Esophagus muscularis mucosa (tissue), 4 donors: ENCODE measurements at regions not wholly inside any gene's neighbourhood (a gene's known extent, or its start where the extent isn't known, plus 50 kb on each side); places are given as distances from the start of the nearest gene placed in this dataset.

Experiments
- EP300 ChIP-seq: sonication (generic); formaldehyde crosslinking; IDR thresholded peaks from one replicate; pipeline ENCODE4 v1.6.1; 2017; ENCODE audit warnings: antibody characterized with exemption
- POLR2A ChIP-seq: fragments of 450-650 bp; IDR thresholded peaks from one replicate; pipeline ENCODE4 v1.6.1; 2017; ENCODE audit warnings: antibody characterized with exemption, moderate library complexity, mild to moderate bottlenecking, low read depth
- POLR2AphosphoS5 ChIP-seq, 2 donors: sonication (generic); formaldehyde crosslinking; IDR thresholded peaks; one replicate each; pipeline ENCODE4 v1.6.1; 2017; ENCODE audit warnings: antibody characterized with exemption in 2 of 2
- TF ChIP-seq, protein P1 (sequence below), 3 experiments: fragments of 200-600 bp in 2 of 3; fragments of 450-650 bp in 1 of 3; sonication (generic) in 2 of 3; IDR thresholded peaks; one replicate each; pipeline ENCODE4 v1.5.1; 2017 to 2019; ENCODE audit warnings: antibody characterized with exemption in 3 of 3, mild to moderate bottlenecking in 2 of 3, moderate library complexity in 1 of 3

DNA sequence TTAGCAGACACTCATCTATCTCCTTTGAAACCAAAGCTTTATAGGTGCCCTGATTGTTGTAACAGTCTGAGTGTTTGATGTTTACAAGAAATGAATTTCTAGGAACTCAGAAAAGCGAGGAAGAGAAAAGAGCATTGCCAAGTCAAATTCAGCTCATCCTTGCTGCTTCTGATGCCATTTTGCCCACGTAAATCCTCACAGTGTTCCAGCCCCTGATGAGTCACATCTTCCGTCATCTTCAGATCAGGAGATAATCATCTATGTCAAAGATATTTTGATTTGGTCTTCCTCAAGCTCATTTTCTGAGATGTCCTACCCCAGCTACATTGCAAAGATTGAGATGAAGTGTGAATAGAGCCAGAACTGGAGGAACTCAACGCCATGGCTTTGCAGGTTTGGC, 426.2 kb downstream of the BMP2 start:
- TF ChIP-seq, protein P1, sequence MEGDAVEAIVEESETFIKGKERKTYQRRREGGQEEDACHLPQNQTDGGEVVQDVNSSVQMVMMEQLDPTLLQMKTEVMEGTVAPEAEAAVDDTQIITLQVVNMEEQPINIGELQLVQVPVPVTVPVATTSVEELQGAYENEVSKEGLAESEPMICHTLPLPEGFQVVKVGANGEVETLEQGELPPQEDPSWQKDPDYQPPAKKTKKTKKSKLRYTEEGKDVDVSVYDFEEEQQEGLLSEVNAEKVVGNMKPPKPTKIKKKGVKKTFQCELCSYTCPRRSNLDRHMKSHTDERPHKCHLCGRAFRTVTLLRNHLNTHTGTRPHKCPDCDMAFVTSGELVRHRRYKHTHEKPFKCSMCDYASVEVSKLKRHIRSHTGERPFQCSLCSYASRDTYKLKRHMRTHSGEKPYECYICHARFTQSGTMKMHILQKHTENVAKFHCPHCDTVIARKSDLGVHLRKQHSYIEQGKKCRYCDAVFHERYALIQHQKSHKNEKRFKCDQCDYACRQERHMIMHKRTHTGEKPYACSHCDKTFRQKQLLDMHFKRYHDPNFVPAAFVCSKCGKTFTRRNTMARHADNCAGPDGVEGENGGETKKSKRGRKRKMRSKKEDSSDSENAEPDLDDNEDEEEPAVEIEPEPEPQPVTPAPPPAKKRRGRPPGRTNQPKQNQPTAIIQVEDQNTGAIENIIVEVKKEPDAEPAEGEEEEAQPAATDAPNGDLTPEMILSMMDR (IDR thresholded peaks at IDR 0.05) = no peak
- TF ChIP-seq EP300 = no peak
- no peak for TF ChIP-seq POLR2A
- TF ChIP-seq POLR2AphosphoS5 (IDR thresholded peaks at IDR 0.05) = no peak
